ENCODE measurements at regions not wholly inside any gene's neighbourhood (a gene's known extent, or its start where the extent isn't known, plus 50 kb on each side); places are given as distances from the start of the nearest gene placed in this dataset.

DNA sequence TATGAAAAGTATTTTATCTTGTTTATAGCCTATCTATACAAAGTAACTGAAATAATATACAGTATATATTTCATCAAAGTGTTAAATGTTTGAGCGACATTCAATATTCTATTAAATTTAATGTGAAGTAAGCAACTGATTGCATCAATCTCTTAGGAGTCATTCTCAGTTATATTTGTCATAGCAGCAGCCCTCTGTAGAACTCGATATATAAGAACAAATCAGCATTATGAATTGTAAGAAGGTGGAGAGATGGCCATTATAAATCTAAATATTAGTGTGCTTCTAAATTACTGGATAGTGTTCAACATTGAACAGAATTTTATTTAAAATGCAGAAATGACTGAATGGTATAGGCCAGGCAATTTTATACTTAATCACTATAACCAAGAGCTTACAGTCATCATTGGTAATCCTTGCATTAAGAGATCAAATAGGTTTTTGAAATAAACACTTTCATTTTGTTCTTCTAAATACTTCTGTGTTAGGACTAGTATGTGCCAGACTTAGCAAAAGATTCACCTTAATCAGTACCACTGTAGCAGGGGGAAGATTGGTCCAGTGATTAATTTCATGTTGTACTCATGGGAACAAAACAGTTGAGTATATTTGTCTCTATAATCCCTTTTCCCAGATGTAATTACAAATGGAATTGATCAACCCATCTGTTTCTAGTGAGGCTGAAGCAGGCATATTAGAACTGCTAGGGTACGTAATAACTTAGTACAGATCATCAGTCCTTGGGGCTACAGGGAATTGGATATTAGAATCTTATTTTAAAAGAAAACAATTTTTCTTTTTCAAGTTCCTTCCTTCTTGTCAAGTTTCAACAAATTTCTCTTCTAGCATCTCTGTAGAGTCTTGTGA, 108.3 kb upstream of the TYRP1 start:
- peak in 1 of 2 experiments; percentile 30 for DNase-seq

DNA sequence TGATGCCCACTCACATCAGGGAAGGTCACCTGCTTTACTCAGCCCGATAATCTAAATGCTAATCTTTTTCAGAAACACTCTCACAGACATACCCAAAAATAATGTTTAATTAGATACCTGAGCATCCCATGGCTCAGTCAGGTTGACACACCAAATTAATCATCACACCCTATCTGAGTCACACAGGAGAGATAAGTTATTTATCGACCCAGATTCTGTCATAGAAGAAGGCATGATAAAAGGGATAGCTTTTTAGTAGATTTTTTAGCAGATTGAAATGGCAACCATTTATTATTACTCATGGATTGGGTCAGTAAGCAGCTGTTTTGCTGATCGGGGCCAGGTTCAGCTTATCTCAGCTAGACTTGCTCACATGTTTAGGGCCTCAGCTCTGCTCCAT, 97.8 kb upstream of the TYRP1 start:
- no peak for DNase-seq

DNA sequence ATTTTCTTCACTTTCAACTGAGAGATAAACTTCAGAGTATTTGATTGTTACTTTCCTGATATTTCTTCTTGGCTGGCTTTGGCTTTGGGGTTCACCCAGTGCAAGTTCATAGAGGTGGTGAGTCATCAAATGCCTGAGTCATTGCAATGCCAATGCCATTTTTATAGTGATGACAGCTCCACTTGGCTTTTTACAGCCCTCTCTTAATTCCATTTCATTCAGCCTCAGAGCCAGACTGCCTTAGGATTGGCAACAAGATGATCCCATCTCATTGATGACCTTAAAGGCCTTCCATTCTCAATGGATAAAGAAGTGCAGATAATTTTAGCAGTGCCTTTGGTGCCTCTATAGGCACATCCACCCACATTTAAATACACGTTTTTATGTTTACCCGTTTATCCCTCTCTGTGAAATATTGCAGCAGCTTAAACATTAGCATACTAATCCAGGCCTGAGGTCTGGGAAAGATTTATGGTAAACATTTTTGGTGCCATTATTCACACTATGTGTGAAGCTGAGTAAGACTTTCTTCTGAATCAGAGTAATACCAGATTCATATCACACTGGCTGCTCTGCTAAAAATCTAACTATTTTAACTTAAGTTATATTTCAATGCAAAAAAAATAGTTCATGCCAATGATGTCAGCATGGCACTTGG, 88.9 kb upstream of the TYRP1 start:
- DNase-seq: no peak

DNA sequence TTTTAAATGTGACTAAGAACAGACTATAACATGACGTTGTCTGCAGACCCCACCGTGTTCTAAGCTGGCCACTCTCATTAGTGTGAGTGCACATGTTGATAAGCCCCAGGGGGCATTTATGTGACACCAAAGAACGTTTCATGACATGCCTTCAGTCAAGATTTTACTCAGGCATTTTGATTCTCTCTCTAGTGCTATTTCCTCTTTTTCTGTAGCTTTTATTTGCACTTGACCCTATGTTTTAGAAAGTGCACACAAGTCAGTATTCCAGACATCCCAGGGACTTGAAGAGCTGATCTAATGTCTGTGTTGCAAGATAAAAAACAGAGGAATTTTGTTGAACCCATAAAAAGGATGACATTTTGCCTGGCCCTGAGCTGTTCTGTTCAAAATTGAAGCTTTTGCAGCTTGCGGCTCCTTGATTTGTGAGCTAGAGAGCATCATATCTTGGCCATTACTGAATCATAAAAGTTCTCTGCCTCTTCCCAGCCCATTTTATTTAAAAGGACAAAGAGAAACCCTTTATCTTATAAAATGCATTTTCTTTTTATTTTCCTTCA, 80.9 kb upstream of the TYRP1 start:
- DNase-seq: no peak

DNA sequence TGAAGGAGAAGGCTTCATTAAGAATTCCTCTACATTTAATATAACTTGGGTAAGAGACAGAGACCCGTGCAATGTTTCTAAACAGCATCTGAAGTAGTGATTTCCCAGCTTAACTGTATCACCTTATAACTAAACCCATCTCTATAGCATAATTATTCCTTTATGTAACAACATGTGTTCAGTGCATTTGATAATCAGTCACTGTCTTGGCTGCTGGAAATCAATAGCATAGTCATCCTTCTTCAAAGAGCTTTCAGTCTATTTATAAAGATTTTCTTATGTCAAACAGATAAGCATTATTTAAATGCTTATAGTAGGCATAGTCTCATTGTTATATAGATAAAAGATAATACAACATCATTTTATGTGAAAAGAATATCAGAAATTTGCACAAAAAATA, 80.1 kb upstream of the TYRP1 start:
- no peak for DNase-seq

DNA sequence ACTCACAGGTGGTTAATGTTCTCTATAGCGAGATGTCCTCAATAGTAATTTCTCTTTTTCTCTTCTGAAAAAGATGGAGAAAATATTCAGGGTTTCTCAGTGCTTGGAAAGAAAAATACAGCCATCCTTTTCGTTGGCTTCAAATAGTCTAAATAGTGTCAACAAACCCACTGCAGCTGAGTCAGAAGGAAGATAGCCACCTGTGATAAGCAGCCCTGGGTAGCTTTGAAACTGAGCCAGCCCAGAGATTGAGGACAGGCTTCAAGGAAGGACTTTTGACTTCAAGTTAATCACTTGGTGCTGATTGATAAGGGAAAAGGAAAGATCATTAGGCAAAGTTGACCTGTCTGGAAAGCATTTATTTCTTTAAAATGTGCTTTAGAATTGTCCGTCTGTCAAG, 78.7 kb upstream of the TYRP1 start:
- no peak for DNase-seq

DNA sequence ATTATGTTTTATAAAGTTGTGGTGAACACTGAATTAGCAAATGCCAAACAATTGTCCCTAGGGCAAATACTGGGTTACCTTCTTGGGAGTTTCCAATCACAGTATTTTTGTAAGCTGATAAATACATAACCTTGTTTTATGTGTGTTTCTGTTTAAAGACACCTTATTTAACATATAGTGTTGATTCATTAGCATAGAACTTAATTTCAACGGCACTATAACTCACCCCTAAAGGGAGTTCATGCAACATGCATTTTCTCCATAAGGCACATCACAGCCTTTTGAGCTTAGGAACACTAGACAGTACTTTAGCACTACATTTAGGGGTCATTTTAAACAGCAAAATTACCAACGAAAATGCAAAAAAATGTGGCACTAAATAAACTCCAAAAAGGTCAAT, 74.2 kb upstream of the TYRP1 start:
- no peak for DNase-seq

DNA sequence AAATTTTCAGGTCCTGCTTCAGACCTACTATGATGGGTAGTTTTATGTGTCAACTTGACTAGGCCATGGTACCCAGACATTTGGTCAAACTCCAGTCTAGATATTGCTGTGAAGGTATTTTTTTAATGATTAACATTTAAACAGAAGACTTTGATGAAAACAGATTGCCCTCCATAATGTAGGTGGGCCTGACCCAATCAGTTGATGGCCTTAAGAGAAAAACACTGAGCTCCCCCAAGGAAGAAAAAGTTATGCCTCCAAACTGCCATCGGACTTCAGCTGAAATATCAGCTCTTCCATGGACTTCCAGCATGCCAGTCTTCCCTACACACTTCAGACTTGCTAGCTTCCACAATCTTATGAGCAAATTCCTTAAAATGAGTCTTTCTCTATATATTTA, 67.3 kb upstream of the TYRP1 start:
- no peak for DNase-seq

DNA sequence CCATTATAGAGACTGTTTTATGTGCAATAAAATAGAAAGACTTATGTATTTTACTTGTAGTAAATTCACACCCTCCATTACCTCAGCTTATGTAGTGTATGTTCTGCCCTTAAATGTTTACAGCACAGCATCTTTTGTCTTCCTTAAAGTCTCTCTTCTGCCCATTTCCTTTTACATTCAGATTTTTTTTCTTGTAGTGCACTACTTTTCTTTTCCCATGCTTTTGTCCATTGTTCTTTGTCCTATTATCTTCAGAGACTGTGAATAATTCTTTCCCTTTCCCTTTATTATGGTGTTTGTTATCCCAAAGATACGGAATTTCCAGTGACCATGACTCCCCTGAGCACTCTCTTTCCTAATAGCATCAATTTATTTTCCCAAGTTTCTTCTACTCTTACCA, 66.1 kb upstream of the TYRP1 start:
- no peak for DNase-seq

DNA sequence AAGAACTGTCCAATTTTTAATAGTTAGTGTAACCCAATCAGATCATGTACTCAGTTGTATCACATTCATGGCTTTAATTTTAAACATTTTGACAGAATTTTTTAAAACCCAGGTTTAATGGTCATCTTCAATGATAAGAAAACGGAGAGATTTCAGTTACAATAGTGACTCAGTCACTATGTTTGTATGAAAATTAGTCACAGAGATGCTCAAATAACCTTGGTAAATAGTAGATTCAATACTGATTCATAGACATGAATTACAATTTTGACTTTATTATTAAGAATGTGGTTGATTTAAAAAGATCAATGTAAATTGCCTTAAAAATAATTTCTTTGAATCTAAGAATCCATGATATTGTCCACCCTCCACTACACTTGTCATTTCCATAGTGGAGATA, 64.6 kb upstream of the TYRP1 start:
- no peak for DNase-seq

DNA sequence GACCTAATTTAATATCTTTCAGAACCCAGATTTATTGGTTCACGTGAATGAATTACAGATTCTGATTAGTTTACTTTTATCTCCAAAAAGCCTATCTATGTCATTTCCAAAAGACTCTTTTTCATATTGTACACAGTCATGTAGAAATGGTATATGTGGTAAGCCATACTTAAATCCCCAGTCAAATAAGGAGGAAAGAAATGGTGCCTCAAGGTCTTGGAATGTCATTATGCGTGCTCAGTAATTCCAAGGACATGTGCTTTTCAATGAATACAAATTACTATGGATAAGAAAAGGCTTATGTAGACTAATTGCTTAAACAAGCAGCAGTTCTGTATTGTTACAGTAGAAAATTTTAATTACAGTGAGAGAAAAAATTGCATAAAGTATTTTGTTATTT, 64.1 kb upstream of the TYRP1 start:
- no peak for DNase-seq

DNA sequence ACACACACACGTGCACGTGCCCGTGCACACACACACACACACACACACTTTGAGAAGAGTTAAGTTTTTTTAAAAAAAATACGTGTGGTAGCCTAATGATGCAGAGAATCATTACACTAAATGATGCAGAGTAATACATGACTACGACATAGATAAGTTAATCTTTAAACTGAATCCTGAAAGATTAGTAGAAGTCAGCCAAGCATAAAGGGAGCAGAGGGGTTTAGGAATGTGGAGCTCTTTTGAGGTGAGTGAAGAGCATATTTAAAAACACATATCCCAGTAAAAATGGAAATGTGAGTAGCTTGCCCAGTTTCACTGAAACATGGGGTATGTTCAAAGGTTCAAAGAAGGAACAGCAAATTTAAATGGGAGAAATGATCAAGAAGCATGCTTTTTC, 61.3 kb upstream of the TYRP1 start:
- no peak for DNase-seq

DNA sequence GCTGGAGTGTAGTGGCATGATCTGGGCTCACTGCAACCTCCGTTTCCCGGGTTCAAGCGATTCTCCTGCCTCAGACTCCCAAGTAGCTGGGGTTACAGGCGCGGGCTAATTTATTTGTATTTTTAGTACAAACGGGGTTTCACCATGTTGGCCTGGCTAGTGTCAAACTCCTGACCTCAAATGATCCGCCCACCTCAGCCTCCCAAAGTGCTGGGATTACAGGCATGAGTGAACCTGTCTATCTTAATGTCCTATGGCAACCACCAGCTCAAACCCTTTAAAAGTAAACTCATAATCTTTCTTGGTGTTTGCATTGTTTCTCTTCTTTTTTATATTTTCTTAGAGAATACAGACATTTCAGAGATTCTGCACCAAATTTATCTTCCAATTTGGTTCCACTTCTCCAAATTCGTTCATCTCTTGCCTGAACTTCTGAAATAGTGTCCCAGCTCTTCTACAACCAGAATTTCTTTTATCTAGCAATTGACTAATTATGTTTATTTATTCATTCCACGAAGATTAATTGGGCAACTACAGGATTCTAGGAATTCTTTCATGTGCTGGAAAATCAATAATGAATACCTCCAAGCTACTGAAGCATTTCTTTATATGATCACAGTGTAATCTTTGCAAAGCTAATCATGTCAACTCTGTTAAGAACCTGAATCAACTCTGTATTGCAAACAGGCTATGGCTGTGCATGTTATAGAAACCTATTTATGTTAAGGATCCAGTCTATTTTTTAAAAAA, 60.0 kb upstream of the TYRP1 start:
- DNase-seq: no peak

DNA sequence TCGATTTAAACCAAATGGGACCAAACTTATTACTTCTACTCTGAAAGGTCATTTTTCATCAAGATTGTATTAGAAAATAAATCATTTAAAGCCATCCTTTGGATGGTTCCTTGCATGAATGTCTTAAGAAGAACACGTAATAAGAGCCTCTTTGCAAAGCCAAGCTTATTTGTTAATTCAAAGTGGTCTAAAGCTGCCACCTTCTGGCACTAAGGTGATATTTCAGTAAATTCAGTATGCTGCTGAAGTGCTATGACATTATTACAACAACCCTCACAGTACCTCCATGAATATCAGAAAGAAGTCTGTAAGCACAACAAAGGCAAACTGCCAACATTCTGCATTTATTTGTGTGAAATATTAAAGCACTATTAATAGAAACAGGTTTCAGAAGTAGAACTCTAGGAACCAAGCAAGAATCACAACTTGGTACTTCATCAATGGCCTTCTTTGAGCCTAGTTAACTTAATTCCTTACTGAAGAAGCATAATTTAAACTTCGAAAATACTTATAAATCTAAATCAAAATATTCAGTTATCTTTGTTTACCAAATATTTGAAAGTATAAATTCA, 53.1 kb upstream of the TYRP1 start:
- DNase-seq: peak; percentile 11 to 68

DNA sequence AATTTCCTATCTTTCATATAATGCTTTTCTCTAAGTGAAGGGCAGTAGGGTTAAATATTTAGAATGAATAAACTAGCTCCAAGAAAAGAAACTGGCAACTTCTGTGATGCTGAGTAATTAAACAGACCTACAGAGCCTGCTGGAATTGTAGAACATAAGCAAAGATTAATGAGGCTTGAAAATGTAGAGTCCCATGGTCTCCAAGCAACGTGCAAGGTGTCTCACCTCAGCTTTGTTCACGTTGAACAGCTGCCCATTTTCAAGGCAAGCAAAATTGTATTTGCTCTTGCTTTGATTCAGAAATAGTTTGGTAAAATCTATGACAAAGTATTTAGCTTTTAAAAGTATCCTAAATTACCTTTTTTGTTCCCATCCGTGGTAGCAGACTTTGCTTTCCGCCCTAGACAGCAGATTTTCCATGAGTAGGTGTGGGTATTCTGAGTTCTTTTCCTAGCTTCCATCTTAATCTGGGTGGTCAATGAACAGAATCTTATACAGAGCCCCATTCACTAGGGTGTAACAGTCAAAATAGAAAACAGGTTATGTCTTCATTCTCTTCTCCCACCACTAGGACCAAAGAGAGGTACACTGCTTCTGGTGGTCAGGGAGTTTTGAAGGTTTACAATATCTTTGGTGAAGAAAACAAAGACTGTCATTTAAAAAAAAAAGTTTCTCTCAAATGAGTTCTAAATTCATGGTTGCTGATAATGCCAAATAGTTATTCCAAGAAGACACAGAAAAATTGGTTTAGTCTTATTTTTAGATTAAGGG, 52.1 kb upstream of the TYRP1 start:
- peak in 1 of 2 experiments; percentile 24 for DNase-seq

Data from NCI-H524 (cell line).